ENCODE measurements at regions not wholly inside any gene's neighbourhood (a gene's known extent, or its start where the extent isn't known, plus 50 kb on each side); places are given as distances from the start of the nearest gene placed in this dataset.

- intact Hi-C loops (cut with DNase I) = no loop called here
- DNase-seq = no peak
- Histone ChIP-seq H3K27me3 (no peaks in the 10 kb centered on the region), H3K27ac (no peak overlapping the region), H3K4me3 (no peak overlapping the region), H3K36me3 (no peaks in the 10 kb centered on the region), H3K9me3 (no peaks in the 10 kb centered on the region), H3K4me1 (ENCODE audit: insufficient read depth) (no peaks in the 10 kb centered on the region)
- TF ChIP-seq CTCF (IDR thresholded peaks at IDR 0.05) = no peak
- no peak for TF ChIP-seq EP300 (IDR thresholded peaks at IDR 0.05)
- TF ChIP-seq POLR2A (IDR thresholded peaks at IDR 0.05) = no peak
Measured at GRCh38 chr10:108307250-108307924, 1142.9 kb upstream of the SORCS1 start.

GRCh38 chr10:108303149-108303548, 1138.6 kb upstream of the SORCS1 start:
- no peaks in the 10 kb centered on the region for H3K9me3 ChIP-seq
- H3K36me3 ChIP-seq = no peaks in the 10 kb centered on the region
- DNase-seq = no peak
- TF ChIP-seq CTCF (IDR thresholded peaks at IDR 0.05) = no peak
- no peak for TF ChIP-seq EP300 (IDR thresholded peaks at IDR 0.05)
- TF ChIP-seq POLR2A (IDR thresholded peaks at IDR 0.05) = no peak
- no peaks in the 10 kb centered on the region for H3K27me3 ChIP-seq
- WGBS, 3 donors = 81 to 91% (median 83%) methylated on average over 5 of the region's 5 CpGs
- intact Hi-C loops (cut with DNase I) = no loop called here
- H3K27ac ChIP-seq = no peak overlapping the region
- no peaks in the 10 kb centered on the region for H3K4me1 ChIP-seq (ENCODE audit: insufficient read depth)
- no peak overlapping the region for H3K4me3 ChIP-seq

- TF ChIP-seq CTCF (IDR thresholded peaks at IDR 0.05) = no peak
- TF ChIP-seq EP300 (IDR thresholded peaks at IDR 0.05) = no peak
- no peak for TF ChIP-seq POLR2A (IDR thresholded peaks at IDR 0.05)
- H3K36me3 ChIP-seq = no peaks in the 10 kb centered on the region
- H3K4me3 ChIP-seq = no peak overlapping the region
- 38 to 50% (median 46%) methylated on average over 3 of the region's 3 CpGs for WGBS, 3 donors
- no peaks in the 10 kb centered on the region for H3K4me1 ChIP-seq (ENCODE audit: insufficient read depth)
- H3K9me3 ChIP-seq = no peaks in the 10 kb centered on the region
- no peak for DNase-seq
- intact Hi-C loops (cut with DNase I) = no loop called here
- H3K27ac ChIP-seq = no peak overlapping the region
- H3K27me3 ChIP-seq = no peaks in the 10 kb centered on the region
Measured at GRCh38 chr10:108301002-108301401, 1136.5 kb upstream of the SORCS1 start.

GRCh38 chr10:108290823-108291222, 1126.3 kb upstream of the SORCS1 start:
- no peak for TF ChIP-seq CTCF (IDR thresholded peaks at IDR 0.05)
- TF ChIP-seq POLR2A (IDR thresholded peaks at IDR 0.05) = no peak
- no peak for TF ChIP-seq EP300 (IDR thresholded peaks at IDR 0.05)
- DNase-seq = no peak
- H3K9me3 ChIP-seq = no peaks in the 10 kb centered on the region
- no peak overlapping the region for H3K27ac ChIP-seq
- no peak overlapping the region for H3K4me3 ChIP-seq
- WGBS, 3 donors = 83 to 87% (median 86%) methylated on average over 4 of the region's 4 CpGs
- H3K36me3 ChIP-seq = no peaks in the 10 kb centered on the region
- H3K4me1 ChIP-seq (ENCODE audit: insufficient read depth) = no peaks in the 10 kb centered on the region
- intact Hi-C loops (cut with DNase I) = no loop called here
- no peaks in the 10 kb centered on the region for H3K27me3 ChIP-seq

Data from ovary (tissue), 7 donors.